BLaER1 treated with 17β-estradiol and CSF1 and Interleukin-3, amounts not matched to agents 10 nM and 100 nM (cell line): ENCODE measurements at regions not wholly inside any gene's neighbourhood (a gene's known extent, or its start where the extent isn't known, plus 50 kb on each side); places are given as distances from the start of the nearest gene placed in this dataset.

Source experiments
- H3K27ac ChIP-seq, 11 experiments: shearing (Covaris generic); formaldehyde crosslinking; 2 replicates each; pipeline ENCODE4 v1.8.1; 2022
- H3K27me3 ChIP-seq, 11 experiments: shearing (Covaris generic); formaldehyde crosslinking; 2 replicates each; pipeline ENCODE4 v1.8.1; 2022
- H3K36me3 ChIP-seq, 11 experiments: shearing (Covaris generic); formaldehyde crosslinking; 2 replicates each; pipeline ENCODE4 v1.8.1; 2022
- H3K4me1 ChIP-seq, 10 experiments: shearing (Covaris generic); formaldehyde crosslinking; 2 replicates each; pipeline ENCODE4 v1.8.1; 2022
- H3K4me2 ChIP-seq, 11 experiments: shearing (Covaris generic); formaldehyde crosslinking; 2 replicates each; pipeline ENCODE4 v1.8.1; 2022
- H3K4me3 ChIP-seq, 10 experiments: shearing (Covaris generic); formaldehyde crosslinking; 2 replicates each; pipeline ENCODE4 v1.8.1; 2022
- H3K9ac ChIP-seq, 11 experiments: shearing (Covaris generic); formaldehyde crosslinking; 2 replicates each; pipeline ENCODE4 v1.8.1; 2022
- H3K9me3 ChIP-seq, 11 experiments: shearing (Covaris generic); formaldehyde crosslinking; replicated peaks in 1 of 11; 2 replicates each; pipeline ENCODE4 v1.8.1; 2022
- H4K20me1 ChIP-seq, 11 experiments: shearing (Covaris generic); formaldehyde crosslinking; 2 replicates each; pipeline ENCODE4 v1.8.1; 2022
- Cebpa-rat ChIP-seq, 11 experiments: shearing (Covaris generic); IDR thresholded peaks; 2 replicates each; pipeline ENCODE4 v1.8.1; 2022

DNA sequence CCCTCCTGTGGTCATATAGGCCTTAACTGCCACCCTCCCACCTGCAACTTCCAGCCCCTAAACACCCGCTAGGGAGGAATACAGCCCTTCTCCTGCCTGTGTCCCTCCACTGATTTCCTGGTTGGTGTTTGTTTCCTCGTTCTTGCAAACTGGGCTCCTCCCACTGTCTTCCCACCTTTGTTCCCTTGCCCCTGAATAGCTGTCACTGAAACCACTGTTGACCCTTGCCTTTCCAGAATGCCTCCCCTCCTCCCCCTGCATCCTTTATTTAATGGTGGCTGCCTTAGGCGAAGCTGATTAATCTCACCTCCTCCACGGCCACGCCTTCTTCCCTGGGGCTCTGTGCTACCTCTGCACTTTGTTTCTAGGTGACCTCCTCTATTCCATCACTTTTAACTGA is 626.7 kb downstream of the BNC2 start:
- H3K4me2 ChIP-seq, result peak overlapping the region in 1 of 11 experiments; percentile 17; a peak in 1 of 22 replicates
- no peaks in the 10 kb centered on the region for H3K36me3 ChIP-seq

GRCh38 chr9:16245756-16246440 is 624.6 kb downstream of the BNC2 start:
- Histone ChIP-seq H3K9me3 (peaks cover 0 to 14% (median 5%) of the 10 kb centered on the region in 11 experiments; a peak in 5 of 22 replicates), H3K4me1 (peaks cover 0 to 16% (median 5%) of the 10 kb centered on the region in 10 experiments; a peak in 14 of 20 replicates), H3K36me3 (no peaks in the 10 kb centered on the region), H3K27ac (no peak overlapping the region), H3K27me3 (no peaks in the 10 kb centered on the region), H3K4me2 (no peak overlapping the region), H4K20me1 (no peaks in the 10 kb centered on the region), H3K4me3 (no peak overlapping the region), H3K9ac (no peak overlapping the region)
- TF ChIP-seq Cebpa-rat (IDR thresholded peaks at IDR 0.05), result 0 out of 22 replicates have a peak, but pooled peaks of 1 of the 11 experiments have one; percentile 23

More for the DNA sequence above, 626.7 kb downstream of the BNC2 start:
- no peaks in the 10 kb centered on the region for H3K27me3 ChIP-seq
- H4K20me1 ChIP-seq, result no peaks in the 10 kb centered on the region
- peaks cover 7 to 25% (median 13%) of the 10 kb centered on the region in 10 experiments; a peak in 19 of 20 replicates for H3K4me1 ChIP-seq
- H3K27ac ChIP-seq, result no peak overlapping the region
- H3K9me3 ChIP-seq, result peaks cover 0 to 13% (median 9%) of the 10 kb centered on the region in 11 experiments; a peak in 11 of 22 replicates
- no peak overlapping the region for H3K4me3 ChIP-seq
- H3K9ac ChIP-seq, result no peak overlapping the region
- no peak for TF ChIP-seq Cebpa-rat (IDR thresholded peaks at IDR 0.05)

- Histone ChIP-seq H3K27me3 (no peaks in the 10 kb centered on the region), H3K9ac (no peak overlapping the region), H3K27ac (no peak overlapping the region), H3K9me3 (peaks cover 0 to 14% (median 5%) of the 10 kb centered on the region in 11 experiments; a peak in 5 of 22 replicates), H4K20me1 (no peaks in the 10 kb centered on the region), H3K4me3 (no peak overlapping the region), H3K36me3 (no peaks in the 10 kb centered on the region), H3K4me1 (peaks cover 0 to 13% (median 0%) of the 10 kb centered on the region in 10 experiments; a peak in 4 of 20 replicates), H3K4me2 (no peak overlapping the region)
- TF ChIP-seq Cebpa-rat (IDR thresholded peaks at IDR 0.05), result no peak
Measured at GRCh38 chr9:16246785-16247184, 623.7 kb downstream of the BNC2 start.

DNA sequence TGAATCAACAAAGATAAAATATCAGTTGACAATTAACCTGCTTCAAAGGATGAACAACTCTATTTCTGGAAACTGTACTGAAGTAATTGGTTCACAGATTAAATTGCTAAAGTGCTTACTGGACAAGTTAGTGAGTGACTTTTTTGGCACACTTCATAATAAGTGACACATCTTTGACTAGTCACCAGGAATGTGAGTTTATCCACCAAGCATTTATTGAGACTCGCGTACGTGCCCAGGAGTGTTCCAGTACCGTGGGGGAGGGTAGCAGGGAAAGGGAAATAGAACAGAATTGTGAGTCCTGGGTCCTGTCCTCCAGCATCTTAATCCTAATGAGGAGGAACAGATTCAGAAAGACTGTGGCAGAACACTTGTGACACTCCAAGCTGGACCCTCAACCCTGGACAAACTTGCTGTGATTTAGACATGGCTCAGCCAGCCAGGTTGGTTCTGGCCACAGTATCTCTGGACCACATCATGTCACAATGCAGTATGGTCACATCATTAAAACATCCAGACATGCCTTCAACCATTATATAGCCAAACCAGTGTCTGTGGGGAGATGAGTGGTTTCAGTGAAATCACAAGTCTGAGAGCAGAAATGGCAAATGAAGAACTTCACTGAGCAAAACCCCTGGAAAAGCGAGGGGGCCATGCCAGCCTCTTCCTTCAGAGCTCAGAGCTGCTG is 623.1 kb downstream of the BNC2 start:
- Histone ChIP-seq H3K36me3 (no peaks in the 10 kb centered on the region), H3K9me3 (peaks cover 0 to 14% (median 5%) of the 10 kb centered on the region in 11 experiments; a peak in 5 of 22 replicates), H3K9ac (no peak overlapping the region), H3K27me3 (no peaks in the 10 kb centered on the region), H3K27ac (no peak overlapping the region), H3K4me1 (peaks cover 0 to 13% (median 0%) of the 10 kb centered on the region in 10 experiments; a peak in 4 of 20 replicates), H3K4me2 (no peak overlapping the region), H4K20me1 (no peaks in the 10 kb centered on the region), H3K4me3 (no peak overlapping the region)
- no peak for TF ChIP-seq Cebpa-rat (IDR thresholded peaks at IDR 0.05)

DNA sequence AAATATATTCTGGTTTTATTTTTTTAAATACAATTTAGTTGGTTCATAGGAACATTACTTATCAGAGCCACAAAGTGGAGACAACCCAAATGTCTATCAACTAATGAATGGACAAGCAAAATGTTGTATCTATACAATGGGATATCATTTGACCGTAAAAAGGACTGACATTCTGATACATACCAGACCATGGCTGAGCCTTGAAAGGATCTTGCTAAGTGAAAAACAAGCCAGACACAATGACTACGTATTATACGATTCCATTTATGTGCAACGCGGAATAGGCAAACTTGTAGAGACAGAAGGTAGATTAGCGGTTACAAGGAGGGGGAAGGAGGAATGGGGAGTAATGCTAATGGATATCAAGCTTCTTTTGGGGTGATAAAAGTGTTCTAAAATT is 621.6 kb downstream of the BNC2 start:
- no peak for TF ChIP-seq Cebpa-rat (IDR thresholded peaks at IDR 0.05)
- peaks cover 0 to 16% (median 8%) of the 10 kb centered on the region in 10 experiments; a peak in 13 of 20 replicates for H3K4me1 ChIP-seq

DNA sequence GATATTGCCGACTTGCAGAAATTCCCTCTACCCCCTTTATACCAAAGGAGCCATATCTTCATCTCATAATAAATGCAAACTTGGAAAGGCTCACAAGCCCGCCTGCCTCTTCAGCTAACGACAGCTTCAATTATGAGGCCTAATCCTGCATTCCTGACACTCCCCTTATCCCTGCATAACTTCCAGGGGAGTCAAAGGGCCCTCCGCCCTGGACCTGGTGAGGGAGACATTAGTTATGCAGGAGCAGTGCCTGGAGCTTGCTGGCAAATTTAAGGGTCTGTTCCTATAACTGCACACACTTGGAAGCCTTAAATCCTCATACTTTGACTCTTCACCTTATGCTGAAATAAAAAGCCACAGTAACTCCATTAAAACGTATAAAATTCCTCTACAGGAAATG is 617.9 kb downstream of the BNC2 start:
- TF ChIP-seq Cebpa-rat (IDR thresholded peaks at IDR 0.05), result no peak

More for the DNA sequence above, 621.6 kb downstream of the BNC2 start:
- H3K27ac ChIP-seq, result no peak overlapping the region
- peaks cover 0 to 9% (median 0%) of the 10 kb centered on the region in 11 experiments; a peak in 4 of 22 replicates for H3K27me3 ChIP-seq
- H3K9me3 ChIP-seq, result peaks cover 0 to 14% (median 5%) of the 10 kb centered on the region in 11 experiments; a peak in 5 of 22 replicates
- H3K9ac ChIP-seq, result no peak overlapping the region
- H3K36me3 ChIP-seq, result no peaks in the 10 kb centered on the region
- no peak overlapping the region for H3K4me3 ChIP-seq
- no peaks in the 10 kb centered on the region for H4K20me1 ChIP-seq
- H3K4me2 ChIP-seq, result no peak overlapping the region

DNA sequence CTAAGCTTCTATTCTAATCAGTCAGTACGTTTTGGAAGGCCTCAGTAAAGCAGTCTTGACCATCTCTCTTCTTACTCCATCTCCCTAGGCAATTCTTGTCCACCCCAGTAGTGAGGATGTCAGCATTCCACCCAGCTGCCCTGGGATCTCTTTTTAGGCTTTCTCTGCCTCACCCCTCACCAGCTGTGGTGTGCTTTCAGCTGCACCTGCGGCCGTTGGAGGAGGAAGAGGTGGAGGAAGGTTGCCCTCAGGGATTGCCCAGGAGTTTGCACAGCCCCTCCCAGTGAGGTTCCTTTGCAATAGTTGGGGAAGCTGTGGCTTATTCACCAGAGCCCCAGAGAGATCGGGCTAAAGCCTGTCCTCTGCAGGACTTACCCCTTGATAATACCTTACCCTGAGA is 615.8 kb downstream of the BNC2 start:
- Histone ChIP-seq H3K36me3 (no peaks in the 10 kb centered on the region), H3K4me1 (peaks cover 10 to 61% (median 49%) of the 10 kb centered on the region in 10 experiments), H3K9ac (no peak overlapping the region), H3K4me3 (0 out of 20 replicates have a peak overlapping the region, but pooled peaks of 1 of the 10 experiments have one; percentile 3), H3K4me2 (peak overlapping the region in 9 of 11 experiments; percentile 35 to 82 (median 76); a peak in 18 of 22 replicates), H3K27me3 (peaks cover 0 to 63% (median 0%) of the 10 kb centered on the region in 11 experiments; a peak in 5 of 22 replicates), H4K20me1 (no peaks in the 10 kb centered on the region), H3K9me3 (peaks cover 0 to 6% (median 0%) of the 10 kb centered on the region in 11 experiments; a peak in 2 of 22 replicates), H3K27ac (peak overlapping the region in 2 of 11 experiments; percentile 15 to 51; a peak in 5 of 22 replicates)
- peak in 2 of 11 experiments; percentile 5 to 51; a peak in 1 of 22 replicates for TF ChIP-seq Cebpa-rat (IDR thresholded peaks at IDR 0.05)

More for the DNA sequence above, 617.9 kb downstream of the BNC2 start:
- Histone ChIP-seq H3K36me3 (no peaks in the 10 kb centered on the region), H3K9me3 (peaks cover 0 to 14% (median 5%) of the 10 kb centered on the region in 11 experiments; a peak in 5 of 22 replicates), H3K9ac (no peak overlapping the region), H3K27ac (no peak overlapping the region), H3K4me1 (peaks cover 0 to 43% (median 34%) of the 10 kb centered on the region in 10 experiments; a peak in 17 of 20 replicates), H3K27me3 (peaks cover 0 to 46% (median 0%) of the 10 kb centered on the region in 11 experiments; a peak in 4 of 22 replicates), H3K4me2 (peak overlapping the region in 1 of 11 experiments; percentile 68; a peak in 1 of 22 replicates), H3K4me3 (no peak overlapping the region), H4K20me1 (no peaks in the 10 kb centered on the region)

GRCh38 chr9:16255217-16255616 is 615.3 kb downstream of the BNC2 start:
- Histone ChIP-seq H3K27me3 (peaks cover 0 to 68% (median 0%) of the 10 kb centered on the region in 11 experiments; a peak in 5 of 22 replicates), H3K4me1 (peaks cover 10 to 62% (median 50%) of the 10 kb centered on the region in 10 experiments), H3K27ac (peak overlapping the region in 1 of 11 experiments; percentile 51; a peak in 3 of 22 replicates), H3K4me3 (0 out of 20 replicates have a peak overlapping the region, but pooled peaks of 1 of the 10 experiments have one; percentile 3), H4K20me1 (no peaks in the 10 kb centered on the region), H3K36me3 (no peaks in the 10 kb centered on the region), H3K9ac (no peak overlapping the region), H3K9me3 (peaks cover 0 to under 1% (median 0%) of the 10 kb centered on the region in 11 experiments; a peak in 1 of 22 replicates), H3K4me2 (peak overlapping the region in 9 of 11 experiments; percentile 35 to 82 (median 76); a peak in 17 of 22 replicates)
- TF ChIP-seq Cebpa-rat (IDR thresholded peaks at IDR 0.05), result no peak
